Skin of body (tissue), 1 donor: ENCODE measurements at regions not wholly inside any gene's neighbourhood (a gene's known extent, or its start where the extent isn't known, plus 50 kb on each side); places are given as distances from the start of the nearest gene placed in this dataset.
A peak's percentile ranks its signal among the peaks of the same experiment; 100 is the strongest.

Source experiments
- DNase-seq: peaks from one replicate; lab custom pipeline; 2025; lab: John Stamatoyannopoulos, UW

DNA sequence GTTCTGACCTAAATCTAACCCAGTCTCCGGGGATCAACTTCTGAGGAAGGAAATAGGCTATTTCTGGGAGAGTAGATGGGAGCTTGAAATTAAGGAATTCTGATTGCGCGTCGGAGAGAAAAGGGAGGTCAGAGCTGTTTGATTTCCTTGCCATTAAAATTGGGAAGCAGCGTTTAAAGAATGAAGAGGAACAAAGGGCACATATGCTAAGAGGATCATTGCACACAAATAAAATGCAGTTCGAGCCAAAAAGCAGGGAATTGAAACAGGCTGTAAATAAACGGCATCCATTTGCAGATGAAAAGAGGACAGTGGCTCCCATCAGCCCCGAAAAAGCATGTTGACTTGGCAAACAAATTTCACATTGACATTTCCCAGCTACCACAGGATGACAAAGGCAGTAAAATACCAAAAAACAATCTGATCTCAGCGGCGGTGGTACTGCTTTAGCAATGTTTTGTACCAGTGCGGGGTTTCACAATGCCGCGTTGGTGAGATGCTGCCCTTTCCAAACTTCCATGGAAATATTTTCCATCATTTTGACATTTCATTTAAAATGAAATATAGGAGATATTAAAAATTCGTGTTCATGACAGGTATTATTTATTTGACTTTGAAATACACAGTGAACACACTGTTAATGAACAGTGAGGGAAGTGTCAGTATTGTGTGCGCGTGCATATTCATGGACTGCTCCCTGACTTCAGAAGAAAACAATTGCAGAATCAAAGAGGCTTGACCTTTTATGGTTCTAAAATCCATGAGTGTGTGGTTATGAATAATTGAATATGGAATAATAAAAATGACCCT is 108.8 kb downstream of the SQOR start:
- DNase-seq = peak; percentile 58

DNA sequence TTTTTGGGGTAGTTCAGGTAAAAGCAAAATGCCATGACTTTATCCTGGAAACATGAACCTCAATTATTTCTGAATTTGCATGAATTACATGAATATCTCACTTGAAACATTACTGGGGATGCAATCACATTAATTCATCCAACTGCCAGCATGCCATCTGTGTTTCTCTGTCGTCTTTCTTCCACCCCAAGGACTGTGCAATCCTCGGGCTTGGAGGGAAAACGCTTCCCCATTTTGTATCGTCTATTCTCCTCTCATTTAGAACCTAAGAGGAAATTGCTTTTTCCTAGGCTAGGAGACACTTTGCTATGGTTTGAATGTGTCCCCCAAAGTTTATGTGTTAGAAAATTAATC is 109.4 kb downstream of the SQOR start:
- no peak for DNase-seq

DNA sequence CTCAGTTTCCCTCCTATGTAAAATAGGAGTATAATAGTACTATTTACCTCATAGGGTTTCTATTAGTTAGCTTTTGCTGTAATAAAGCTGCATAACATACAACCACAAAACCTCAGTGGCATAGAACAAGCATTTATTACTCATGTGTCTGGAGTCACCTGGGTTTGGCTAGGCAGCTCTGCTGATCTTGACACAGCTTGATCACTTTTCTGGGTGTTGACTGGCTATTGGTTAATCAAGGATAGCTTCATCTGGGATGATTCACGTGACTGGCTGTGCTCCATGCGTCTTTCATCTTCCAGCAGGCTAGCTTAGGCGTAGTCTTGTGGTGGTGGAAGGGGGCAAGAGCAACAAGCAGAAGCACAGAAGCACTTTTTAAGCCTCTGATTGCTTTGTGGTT is 112.6 kb downstream of the SQOR start:
- no peak for DNase-seq

DNA sequence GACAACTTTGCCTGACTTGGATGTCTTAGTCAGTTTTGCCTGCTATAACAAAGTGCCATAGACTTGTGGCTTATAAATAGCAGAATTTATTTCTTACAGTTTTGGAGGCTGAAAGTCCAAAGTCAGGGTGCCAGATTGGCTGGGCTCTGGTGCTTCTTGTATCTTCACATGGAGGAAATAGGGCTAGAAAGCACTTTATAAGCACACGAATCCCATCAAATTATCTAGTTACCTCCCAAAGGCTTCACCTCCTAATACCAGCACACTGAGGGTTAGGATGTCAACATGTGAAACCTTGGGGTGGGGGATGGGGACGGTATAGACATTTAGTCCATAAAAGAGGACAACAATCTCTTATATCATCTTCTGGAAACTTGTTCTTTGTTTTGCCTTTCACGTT is 116.8 kb downstream of the SQOR start:
- no peak for DNase-seq

DNA sequence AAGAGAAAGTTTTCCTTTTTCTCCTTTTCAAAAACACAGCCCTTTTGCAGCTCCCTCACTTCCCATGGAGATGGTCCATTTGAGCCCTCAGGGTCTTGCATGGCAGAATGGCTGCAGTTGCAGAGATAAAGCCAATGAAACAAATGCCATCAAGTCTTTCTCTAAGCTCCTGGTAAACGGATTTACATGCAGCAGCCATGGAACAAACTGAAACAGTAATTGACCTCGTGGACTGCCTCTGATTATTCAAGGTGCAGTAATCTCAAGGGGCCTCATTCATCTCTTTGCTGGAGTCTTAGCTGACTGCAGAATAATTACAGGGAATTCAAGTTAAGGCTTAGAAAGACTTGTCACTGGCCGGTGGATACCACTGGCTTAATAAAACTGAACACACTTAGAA is 125.1 kb downstream of the SQOR start:
- DNase-seq = no peak

DNA sequence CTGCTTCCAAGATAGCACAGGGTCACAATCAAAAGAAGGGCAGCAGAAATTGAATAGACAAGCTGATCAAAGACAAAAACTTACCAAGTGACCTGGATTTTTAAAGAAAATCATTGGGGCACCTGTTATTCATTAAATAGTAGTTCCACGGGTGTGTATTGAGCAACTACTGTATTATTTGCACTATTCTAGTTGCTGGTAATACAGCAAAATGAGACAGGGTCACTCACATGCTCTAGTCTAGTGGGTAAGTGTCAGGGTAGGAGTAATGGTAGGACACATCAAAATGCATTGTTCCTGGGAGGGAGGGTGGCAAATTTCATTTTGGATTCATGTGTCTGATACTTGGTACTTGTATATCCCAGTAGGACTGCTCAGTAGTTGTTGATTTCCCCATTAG is 127.9 kb downstream of the SQOR start:
- no peak for DNase-seq

DNA sequence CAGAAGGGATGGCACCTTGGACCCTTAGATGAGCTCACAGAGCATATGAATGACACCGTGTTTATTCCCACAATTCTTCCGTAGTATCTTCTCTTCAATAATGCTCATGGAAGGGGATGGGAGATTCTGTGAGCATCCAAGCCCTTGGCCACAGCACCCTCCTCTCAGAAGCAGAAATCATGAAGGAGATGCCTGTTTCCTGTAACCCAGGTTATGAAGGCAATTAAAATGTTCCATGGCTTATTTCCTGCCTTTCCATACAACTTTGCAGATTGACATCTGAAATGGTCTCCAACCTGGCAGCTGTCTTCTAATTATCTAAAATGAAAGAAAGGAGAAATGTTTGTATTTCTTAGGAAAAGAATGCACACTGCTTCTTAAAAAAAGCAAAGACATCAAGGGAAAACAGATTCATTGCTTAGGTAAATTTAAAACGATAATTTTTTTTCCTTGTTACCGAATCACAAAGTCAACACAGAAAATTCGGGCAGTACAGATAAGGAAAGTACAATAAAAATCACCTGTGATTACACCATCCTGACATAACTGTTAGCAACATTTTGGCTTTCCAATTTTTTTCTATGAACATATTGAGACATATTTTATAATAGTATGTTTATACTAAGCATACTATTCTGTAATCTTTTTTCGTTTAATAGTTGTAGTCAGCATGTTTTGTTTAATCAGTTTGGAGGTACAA is 128.5 kb downstream of the SQOR start:
- no peak for DNase-seq

DNA sequence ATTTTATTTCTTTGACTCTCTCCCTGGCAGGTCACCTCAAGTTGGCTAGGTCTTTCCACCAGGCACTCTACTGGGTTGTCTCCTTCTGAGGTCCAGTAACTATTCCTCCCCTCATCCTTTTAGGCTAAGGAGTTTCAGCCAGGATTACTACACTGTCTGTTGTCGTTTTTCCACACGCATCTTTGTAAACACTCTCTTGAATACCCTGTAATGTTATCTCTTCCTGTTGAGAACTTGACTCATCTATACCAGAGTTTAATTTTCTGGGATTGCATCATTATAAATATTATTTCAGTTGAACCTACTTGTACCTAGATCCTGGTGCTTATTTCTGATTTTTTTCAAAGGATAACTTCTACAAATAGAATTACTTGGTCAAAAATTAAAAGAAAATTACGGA is 138.3 kb downstream of the SQOR start:
- DNase-seq = no peak

DNA sequence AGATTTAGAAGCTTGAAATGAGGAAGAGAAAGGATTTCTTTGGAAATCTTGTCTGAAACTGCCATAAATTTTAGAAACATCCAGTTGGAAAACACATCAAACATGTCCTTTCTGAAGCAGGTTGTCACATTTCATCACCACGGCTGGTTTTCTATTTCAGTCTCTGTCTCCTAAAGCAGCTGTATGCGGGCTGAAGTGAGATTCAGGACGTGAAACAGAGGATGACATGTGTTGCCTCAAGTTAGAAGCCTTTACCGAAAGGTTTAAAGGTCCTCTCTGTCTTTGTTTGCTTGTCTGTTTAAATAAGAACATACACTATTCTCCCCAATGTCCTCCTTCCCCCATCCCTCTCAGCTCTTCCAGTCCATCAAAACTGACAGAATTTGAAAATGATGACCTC is 141.9 kb downstream of the SQOR start:
- DNase-seq = no peak

DNA sequence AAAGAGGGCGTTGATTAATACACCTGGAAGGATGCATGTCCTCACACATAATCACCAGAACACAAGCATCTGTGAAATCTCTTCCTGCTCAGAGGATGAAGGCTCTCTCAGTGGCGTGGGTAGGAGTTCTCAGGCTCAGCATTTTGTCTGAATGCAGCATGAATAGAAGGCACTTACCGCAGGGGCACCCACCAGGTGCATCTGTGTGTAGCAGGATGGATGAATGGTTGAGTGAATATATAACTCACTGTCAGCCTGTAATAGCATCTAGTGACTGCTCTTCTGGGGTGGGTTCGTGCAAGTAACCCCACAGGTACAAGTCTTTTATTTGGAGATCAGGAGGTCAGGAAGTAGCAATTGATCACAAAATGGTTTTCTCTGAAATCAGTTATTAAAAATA is 143.0 kb downstream of the SQOR start:
- no peak for DNase-seq

DNA sequence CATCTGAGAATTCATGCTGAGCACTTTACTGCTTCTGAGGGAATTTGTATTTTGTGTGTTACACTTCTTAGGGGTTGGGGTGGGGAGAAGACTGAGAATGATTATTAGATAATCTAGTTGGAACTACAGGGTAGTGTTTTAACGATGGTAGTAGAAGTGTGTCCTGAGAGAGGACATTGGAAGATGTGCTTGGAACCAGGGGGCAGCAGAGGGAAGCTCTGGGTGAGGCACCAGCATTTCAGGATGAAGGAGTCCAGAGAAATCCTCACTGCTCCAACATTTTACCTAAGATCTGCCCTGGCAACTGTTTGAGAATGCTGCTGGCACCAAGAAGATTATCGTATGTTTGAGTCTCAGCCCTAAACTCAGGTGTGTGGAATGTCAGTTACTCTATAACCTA is 145.5 kb downstream of the SQOR start:
- no peak for DNase-seq

DNA sequence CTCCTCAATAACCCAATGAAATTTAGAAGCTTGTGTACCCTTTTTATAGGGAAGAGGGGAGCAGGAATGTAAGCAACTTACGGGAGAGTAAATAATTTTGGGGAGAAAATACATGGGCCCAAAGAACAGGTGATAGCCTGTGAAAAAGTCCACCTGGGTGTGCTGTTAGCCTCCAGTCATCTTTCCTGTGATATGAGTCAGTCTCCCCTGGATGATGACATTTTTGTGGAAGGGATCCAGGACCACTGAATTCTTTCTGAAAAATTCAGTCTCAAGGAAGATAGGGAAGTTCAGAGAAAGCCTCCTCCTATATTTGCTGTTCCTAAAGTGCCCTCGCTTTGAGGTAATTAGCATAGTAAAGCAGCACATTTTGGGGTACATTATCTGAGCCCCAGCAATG is 149.8 kb downstream of the SQOR start:
- no peak for DNase-seq

DNA sequence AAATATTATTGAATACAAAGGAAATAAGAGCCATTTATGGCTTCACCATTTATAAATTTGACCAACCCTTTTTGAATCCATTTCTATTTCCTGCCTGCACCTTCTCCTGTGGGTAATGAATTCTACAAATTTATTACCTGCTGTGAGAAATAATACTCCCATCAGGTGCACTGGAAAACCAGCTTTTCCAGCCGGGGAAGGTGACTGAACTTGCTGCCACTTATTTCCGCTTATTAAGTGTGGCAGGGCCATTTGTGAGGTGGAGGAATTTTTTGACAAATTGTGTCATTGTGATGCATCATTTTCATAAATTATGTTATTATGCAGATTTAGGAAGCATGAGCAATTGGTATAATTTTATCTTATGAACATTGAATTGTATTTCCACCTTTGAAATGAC is 151.1 kb downstream of the SQOR start:
- no peak for DNase-seq

DNA sequence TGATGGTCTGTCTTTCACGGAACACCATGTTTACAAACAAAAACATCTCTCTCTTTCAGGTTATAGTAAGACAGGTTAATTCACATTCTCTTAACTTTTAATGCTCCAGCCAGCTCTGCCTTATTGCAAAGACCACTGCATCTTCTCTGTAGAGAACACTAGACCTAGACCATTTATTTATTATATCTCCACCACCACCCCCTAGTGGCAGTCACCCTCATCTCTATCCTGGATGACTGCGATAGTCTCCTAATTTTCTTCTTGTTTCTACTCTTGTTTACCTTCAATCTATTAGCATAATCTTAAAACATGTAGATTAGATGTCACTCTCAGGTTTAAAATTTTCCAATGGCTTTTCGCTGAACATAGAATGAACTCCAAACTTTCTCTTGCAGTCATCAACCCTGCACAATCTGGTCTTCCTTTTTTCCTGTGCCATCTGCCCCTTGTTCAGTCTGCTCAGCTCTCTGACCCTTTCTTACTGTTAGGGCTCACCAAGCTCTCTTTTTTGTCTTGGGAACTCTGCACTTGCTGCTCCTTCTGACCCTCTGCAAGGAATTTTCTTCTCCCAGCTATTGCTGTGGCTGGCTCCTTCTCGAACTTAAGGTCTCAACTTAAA is 155.6 kb downstream of the SQOR start:
- no peak for DNase-seq

DNA sequence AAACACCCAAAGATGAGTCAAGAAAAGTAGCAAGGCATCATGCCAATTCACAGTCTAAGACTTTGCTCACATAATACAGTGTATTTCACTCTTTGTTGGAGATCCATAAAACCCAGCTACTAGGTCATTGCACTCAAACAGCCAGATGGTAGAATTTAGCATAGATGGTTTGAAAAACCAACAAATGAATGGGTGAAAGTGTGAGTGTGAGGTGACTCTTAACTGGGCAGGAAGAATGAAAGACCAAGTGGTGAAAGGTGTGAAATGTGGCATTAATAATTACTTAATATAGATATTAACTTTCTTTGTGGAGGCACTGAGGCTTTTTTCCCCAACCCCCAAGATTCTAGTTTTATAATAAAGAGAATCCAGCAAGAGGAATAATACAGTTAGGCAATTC is 159.5 kb downstream of the SQOR start:
- no peak for DNase-seq

DNA sequence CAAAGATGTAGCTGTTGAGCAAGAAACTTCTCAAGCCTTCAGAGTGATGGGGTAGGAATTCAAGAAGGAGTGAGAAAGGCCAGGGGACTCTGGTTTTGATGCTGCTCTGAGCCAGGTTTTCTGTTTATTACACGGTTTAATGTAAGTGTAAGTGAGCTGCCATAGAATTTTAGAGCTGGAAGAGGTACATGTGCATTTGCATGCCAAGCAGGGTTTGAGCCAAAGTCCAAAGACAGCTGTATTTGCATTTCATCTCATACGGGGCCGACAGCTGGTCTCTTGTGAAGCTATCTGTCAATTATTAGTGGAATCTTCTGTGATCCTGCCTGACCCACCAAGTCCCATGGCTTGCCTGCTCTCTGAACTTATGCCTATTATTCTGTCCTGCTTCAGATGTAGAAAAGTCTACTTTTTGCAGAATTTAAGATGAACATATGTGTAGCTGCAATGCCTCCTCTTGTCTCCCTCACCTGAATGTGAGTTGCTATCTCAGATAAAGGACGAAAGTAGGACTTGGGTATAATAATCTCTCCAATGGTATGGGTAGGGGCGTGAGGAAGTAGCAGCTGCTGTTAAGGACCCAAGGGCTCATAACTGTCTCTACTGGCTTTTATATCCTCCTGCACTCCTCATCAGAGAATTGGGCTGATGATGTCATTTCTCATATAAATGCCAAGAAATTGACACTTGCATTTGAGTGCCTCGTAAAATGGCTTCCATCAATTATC is 160.0 kb downstream of the SQOR start:
- no peak for DNase-seq

DNA sequence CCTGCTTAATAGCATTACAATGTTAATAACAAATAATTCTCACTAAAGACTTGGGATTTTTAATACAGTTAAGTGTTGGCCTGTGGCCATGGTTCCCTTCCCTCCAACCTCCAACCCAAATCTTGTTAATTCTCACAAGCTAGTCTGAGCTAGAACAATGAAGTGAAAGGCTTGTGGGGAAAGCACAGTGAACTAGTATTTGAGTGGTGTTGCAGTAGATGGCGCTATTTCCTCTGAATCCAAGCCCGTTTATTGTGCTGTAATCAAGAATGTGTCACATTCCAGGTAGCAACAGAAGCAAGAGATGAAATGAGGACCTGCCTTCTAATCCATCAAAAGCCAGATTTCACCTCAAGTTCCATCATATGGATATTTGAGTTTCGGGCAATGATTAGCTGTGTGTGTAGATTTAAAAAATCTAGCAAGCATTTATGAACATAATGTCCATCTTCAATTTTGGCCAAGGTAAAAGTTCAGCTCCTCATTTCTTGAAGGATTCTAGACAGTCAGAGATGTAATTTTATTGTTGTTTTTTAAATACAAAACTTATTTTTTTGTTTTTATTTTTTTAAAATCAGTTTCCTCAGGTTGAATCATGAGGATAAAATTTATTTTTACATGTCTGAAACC is 160.7 kb downstream of the SQOR start:
- DNase-seq = peak; percentile 37

DNA sequence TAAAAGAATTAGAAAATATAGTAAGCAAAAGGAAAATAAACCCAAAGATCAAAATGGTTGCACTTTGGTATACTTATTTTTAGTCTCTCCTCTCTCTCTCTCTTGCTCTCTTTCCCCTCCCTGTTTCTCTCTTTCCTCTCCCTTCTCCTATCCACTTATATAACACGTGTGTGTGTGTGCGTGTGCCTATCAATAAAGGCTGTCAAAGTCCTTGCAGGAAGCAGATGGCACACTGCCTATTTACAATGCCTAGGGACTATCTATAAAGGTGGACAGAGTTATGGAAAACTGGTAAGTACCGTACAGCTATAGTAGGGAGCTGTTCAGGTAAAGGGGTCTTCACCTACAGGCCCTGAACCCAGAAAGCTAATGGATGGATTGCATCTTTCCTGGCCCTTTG is 161.6 kb downstream of the SQOR start:
- DNase-seq = no peak

DNA sequence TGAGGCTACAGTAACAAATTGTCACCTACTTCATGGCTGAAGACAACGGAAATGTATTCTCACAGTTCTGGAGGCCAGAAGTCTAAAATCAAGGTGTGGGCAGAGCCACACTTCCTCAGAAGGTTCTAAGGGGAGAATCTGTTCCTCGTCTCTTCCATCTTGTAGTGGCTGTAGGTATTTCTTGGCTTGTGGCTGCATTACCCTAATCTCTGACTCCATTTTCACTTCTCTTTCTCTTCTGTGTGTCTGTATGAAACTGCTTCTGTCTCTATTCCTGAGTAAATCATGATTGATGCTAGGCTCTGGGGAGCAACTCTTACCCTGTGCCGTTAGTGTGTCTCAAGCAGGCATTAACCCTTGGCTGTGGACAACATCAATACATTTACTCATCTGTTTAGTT is 164.7 kb downstream of the SQOR start:
- no peak for DNase-seq

DNA sequence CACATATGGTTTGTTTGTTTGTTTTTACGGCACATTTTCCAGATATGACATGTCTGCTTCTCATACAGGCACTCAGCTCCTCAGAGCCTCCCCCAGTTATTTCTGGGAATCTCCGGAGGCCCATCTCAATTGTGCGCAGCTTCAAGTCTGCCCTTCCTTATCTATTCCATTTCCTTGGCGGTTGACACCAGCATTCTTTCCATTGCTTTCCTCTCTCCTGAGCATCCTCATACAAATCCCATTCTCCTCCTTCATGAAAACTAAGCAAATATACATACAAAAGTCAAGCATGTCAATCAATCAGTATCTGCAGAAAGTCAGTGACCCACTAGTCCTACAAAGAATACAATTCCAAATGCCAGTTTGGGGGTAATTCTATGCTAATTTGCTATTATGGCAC is 166.7 kb downstream of the SQOR start:
- no peak for DNase-seq

DNA sequence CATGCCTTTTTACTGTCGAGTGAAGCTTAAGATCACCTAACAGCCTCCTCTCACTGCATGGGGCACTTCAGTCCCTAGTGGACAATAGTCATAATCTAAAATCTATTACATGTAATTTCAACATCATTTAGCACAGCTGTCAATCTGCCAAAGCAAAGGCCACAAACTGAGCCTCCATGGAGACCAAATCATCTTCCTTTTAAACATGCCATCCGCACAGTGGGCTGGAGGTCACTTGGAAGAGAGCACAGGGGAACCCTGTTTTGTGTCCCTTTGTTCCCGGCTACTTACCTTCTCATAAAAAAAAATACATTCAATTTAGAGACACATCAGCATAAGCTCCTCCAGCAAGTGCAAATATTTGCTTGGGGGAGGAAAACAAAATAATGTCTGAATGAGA is 167.3 kb downstream of the SQOR start:
- no peak for DNase-seq

DNA sequence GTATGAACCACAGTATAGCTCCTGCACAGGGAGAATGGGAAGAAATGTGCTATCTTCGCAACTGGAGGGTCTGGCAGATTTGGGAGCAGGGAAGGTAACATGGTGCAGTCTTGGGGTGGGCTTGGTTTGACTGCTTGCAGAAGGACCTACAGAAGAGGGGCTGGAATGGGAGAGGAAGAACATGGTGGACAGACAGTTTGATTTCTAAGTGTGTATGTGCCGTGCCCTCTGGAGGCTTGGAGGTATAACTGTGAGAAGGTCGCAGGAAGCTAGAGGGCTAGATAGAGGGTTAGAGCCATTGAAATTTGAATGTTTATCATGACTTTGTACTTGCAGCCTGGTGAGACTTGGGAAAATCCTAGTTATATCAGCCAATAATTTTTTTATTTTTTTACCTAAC is 169.2 kb downstream of the SQOR start:
- no peak for DNase-seq
